Spleen (tissue), 11 donors: ENCODE measurements at regions not wholly inside any gene's neighbourhood (a gene's known extent, or its start where the extent isn't known, plus 50 kb on each side); places are given as distances from the start of the nearest gene placed in this dataset.

Experiments used
- DNase-seq: peaks from one replicate; pipeline ENCODE4 v3.0.0-alpha.2; 2020
- H3K27ac ChIP-seq, 8 donors: fragments of 200-600 bp; sonication (generic) in 7 of 8; 1 replicate in 4 of 8; 2 replicates in 4 of 8; pipeline versions ENCODE4 v1.5.0 to v1.8.0; 2016 to 2021; ENCODE audit warnings: inconsistent platforms in 4 of 8, mild to moderate bottlenecking in 4 of 8, moderate library complexity in 1 of 8
- H3K27me3 ChIP-seq, 7 donors: fragments of 200-600 bp; sonication (generic) in 6 of 7; replicated peaks in 1 of 7; 1 replicate in 4 of 7; 2 replicates in 3 of 7; pipeline versions ENCODE4 v1.5.0 to v1.8.0; 2016 to 2021; ENCODE audit warnings: inconsistent platforms in 3 of 7, mild to moderate bottlenecking in 1 of 7
- H3K36me3 ChIP-seq, 6 donors: fragments of 200-600 bp; sonication (generic) in 5 of 6; 1 replicate in 4 of 6; 2 replicates in 2 of 6; pipeline versions ENCODE4 v1.5.0 to v1.8.0; 2016 to 2021; ENCODE audit warnings: inconsistent platforms in 2 of 6
- H3K4me1 ChIP-seq, 6 donors: fragments of 200-600 bp; sonication (generic) in 5 of 6; 1 replicate in 3 of 6; 2 replicates in 3 of 6; pipeline versions ENCODE4 v1.5.0 to v1.8.0; 2016 to 2021; ENCODE audit warnings: inconsistent platforms in 3 of 6
- H3K4me3 ChIP-seq, 8 donors: fragments of 200-600 bp; sonication (generic) in 7 of 8; 1 replicate in 4 of 8; 2 replicates in 4 of 8; pipeline versions ENCODE4 v1.5.0 to v1.8.0; 2016 to 2021; ENCODE audit warnings: inconsistent platforms in 4 of 8, mild to moderate bottlenecking in 4 of 8, moderate library complexity in 2 of 8
- H3K9me3 ChIP-seq, 8 donors: fragments of 200-600 bp; sonication (generic) in 7 of 8; 1 replicate in 4 of 8; 2 replicates in 4 of 8; pipeline versions ENCODE4 v1.5.0 to v1.8.0; 2016 to 2021; ENCODE audit warnings: inconsistent platforms in 4 of 8
- POLR2A ChIP-seq, 3 donors: fragments of 450-650 bp; IDR thresholded peaks; one replicate each; pipeline ENCODE4 v1.5.1; 2017; ENCODE audit warnings: antibody characterized with exemption in 3 of 3, mild to moderate bottlenecking in 1 of 3
- POLR2AphosphoS5 ChIP-seq, 3 donors: sonication (generic); formaldehyde crosslinking; IDR thresholded peaks; one replicate each; pipeline ENCODE4 v1.5.1; 2017; ENCODE audit warnings: antibody characterized with exemption in 3 of 3
- WGBS, 5 donors: extraction: QIAGEN DNeasy Blood & Tissue Kit in 3 of 5; methylation state at CpG; one replicate each; pipeline versions ENCODE4 v1.1.5 to v1.1.7; 2013 to 2018; 5-methylcytosine and 5-hydroxymethylcytosine counted together
- intact Hi-C: fragments of 100-400 bp; cut with DNase I; formaldehyde crosslinking; loops from one replicate; pipeline ENCODE4 v1.15.0; 2023; ENCODE audit warnings: low total_unique reads
- TF ChIP-seq, protein P1 (sequence below), 11 experiments: fragments of 200-600 bp in 7 of 11; fragments of 450-650 bp in 4 of 11; sonication (generic) in 4 of 11; IDR thresholded peaks in 8 of 11; conservative IDR thresholded peaks in 3 of 11; 1 replicate in 7 of 11; 2 replicates in 4 of 11; pipeline versions ENCODE4 v1.4.0 to v1.8.0; 2016 to 2021; ENCODE audit warnings: antibody characterized with exemption in 11 of 11, inconsistent platforms in 4 of 11, mild to moderate bottlenecking in 1 of 11
- donor health status: healthy with polysubstance abuse.
- donor health status: DM: no; HTN: no; CAD: no; lungs with moderate emphysema.
- donor health status: DM: no; HTN: no; CAD: no.
- donor health status: Bipolar disorder and iron deficiency.
- donor health status: healthy.
- donor health status: DM: no; HTN: no; CAD: no.
- donor health status: DM: yes; HTN: yes; CAD: no.

DNA sequence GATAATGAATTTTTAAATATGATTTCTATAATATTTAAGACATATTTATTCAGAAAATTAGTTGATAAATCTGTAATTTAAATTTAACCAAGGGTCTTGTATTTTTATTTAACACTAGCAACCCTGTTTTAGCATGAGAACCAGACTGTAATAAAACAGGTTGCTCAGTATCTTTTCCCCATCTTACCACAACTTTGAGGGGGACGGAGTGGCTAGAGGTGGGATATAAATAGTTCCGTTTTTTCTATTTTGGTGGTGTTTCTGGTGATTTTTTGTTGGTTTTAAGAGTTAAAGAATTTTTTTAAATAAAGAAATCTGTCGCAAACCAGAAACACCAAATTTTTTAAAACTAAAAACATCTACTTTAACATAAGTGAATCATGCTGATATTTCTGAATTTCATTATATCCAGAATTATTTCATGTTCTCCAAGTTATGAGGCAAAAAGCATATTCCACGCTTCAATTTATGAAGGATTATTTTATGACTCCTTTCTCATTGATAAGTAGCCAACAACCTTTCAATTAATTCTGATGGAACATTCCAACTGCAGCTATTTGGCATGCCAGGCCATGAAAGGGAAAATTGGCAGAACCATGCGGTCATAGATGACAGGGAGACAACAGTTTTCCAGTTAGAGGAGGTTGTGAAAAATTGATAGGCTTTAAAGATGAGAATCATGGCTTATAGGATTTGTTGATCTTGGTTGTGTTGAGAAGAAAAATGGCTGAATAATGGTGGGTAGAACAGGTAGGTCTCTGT lies 151.9 kb upstream of the CARMIL1 start:
- 61 to 72% (median 63%) methylated on average over 5 of the region's 5 CpGs for WGBS, 5 donors
- Histone ChIP-seq H3K27me3 (no peaks in the 10 kb centered on the region), H3K4me3 (no peak overlapping the region), H3K4me1 (peaks cover 6 to 91% (median 33%) of the 10 kb centered on the region in 6 donors), H3K36me3 (peaks cover 0 to 84% (median 22%) of the 10 kb centered on the region in 6 donors), H3K27ac (peak overlapping the region in 4 of 8 donors; percentile 11 to 96 (median 42)), H3K9me3 (no peaks in the 10 kb centered on the region)
- TF ChIP-seq POLR2AphosphoS5 (IDR thresholded peaks at IDR 0.05) (no peak), POLR2A (IDR thresholded peaks at IDR 0.05) (no peak)
- TF ChIP-seq, protein P1, sequence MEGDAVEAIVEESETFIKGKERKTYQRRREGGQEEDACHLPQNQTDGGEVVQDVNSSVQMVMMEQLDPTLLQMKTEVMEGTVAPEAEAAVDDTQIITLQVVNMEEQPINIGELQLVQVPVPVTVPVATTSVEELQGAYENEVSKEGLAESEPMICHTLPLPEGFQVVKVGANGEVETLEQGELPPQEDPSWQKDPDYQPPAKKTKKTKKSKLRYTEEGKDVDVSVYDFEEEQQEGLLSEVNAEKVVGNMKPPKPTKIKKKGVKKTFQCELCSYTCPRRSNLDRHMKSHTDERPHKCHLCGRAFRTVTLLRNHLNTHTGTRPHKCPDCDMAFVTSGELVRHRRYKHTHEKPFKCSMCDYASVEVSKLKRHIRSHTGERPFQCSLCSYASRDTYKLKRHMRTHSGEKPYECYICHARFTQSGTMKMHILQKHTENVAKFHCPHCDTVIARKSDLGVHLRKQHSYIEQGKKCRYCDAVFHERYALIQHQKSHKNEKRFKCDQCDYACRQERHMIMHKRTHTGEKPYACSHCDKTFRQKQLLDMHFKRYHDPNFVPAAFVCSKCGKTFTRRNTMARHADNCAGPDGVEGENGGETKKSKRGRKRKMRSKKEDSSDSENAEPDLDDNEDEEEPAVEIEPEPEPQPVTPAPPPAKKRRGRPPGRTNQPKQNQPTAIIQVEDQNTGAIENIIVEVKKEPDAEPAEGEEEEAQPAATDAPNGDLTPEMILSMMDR (IDR thresholded peaks at IDR 0.05 in 8 of 11, conservative IDR thresholded peaks at IDR 0.05 in 3 of 11) = no peak
- intact Hi-C loops = no loop called here
- DNase-seq = no peak

DNA sequence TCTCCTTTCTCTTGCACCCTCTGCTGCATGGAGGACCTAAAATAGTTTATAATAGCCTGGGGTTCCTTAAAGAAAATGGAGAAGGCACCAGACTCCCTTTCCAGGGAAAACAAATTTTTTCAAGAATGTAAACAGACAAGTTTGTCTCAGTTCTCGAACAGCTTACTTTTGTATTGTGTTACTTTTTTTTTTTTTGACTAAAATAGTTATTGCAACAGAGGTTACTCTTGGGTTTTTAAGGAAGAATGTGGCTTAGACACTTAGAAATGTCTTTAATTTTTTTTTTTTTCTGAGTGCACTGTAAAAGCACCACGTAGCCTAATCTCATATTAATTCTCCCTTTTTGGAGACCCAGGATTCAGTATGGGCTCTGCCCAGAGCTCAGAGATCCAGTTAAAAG lies 148.7 kb upstream of the CARMIL1 start:
- peaks cover 0 to 29% (median 16%) of the 10 kb centered on the region in 8 donors for H3K9me3 ChIP-seq
- no peak for DNase-seq
- H3K4me1 ChIP-seq = peaks cover under 1 to 92% (median 25%) of the 10 kb centered on the region in 6 donors
- no peaks in the 10 kb centered on the region for H3K27me3 ChIP-seq
- WGBS, 5 donors = 35 to 52% (median 45%) methylated on average over 2 of the region's 2 CpGs
- peak overlapping the region in 1 of 8 donors; percentile 34 for H3K4me3 ChIP-seq
- peak overlapping the region in 7 of 8 donors; percentile 9 to 97 (median 52) for H3K27ac ChIP-seq
- H3K36me3 ChIP-seq = peaks cover 0 to 80% (median 18%) of the 10 kb centered on the region in 6 donors
- intact Hi-C loops = no loop called here
- TF ChIP-seq, protein P1 (IDR thresholded peaks at IDR 0.05 in 8 of 11, conservative IDR thresholded peaks at IDR 0.05 in 3 of 11) = no peak
- TF ChIP-seq POLR2A (IDR thresholded peaks at IDR 0.05) (no peak), POLR2AphosphoS5 (IDR thresholded peaks at IDR 0.05) (no peak)

DNA sequence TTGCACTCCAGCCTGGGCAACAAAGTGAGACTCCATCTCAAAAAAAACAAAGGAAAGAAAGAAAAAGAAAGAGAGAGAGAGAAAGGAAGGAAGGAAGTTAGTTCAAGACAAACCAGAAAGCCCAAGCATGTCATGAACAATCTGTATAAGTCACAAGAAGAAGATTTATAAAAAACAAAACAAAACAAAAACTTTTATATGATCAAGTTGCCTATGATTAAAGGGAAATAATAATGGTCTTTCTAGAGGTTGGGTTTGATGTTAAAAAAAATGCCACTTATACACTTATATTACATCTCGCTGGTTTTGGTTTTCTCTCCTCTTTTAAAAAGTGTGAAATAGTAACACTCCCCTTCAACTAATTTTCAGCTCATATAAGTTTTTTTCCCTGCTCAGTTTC lies 146.2 kb upstream of the CARMIL1 start:
- 76 to 88% (median 85%) methylated on average over 1 of the region's 1 CpG for WGBS, 5 donors
- Histone ChIP-seq H3K36me3 (peaks cover 0 to 65% (median 8%) of the 10 kb centered on the region in 6 donors), H3K4me3 (peak overlapping the region in 2 of 8 donors; percentile 5 to 70), H3K9me3 (peaks cover 0 to 29% (median 16%) of the 10 kb centered on the region in 8 donors), H3K4me1 (peaks cover 10 to 98% (median 43%) of the 10 kb centered on the region in 6 donors), H3K27me3 (no peaks in the 10 kb centered on the region), H3K27ac (peak overlapping the region in 7 of 8 donors; percentile 23 to 97 (median 92))
- TF ChIP-seq, protein P1 (IDR thresholded peaks at IDR 0.05 in 8 of 11, conservative IDR thresholded peaks at IDR 0.05 in 3 of 11) = no peak
- no peak for TF ChIP-seq POLR2AphosphoS5 (IDR thresholded peaks at IDR 0.05)
- TF ChIP-seq POLR2A (IDR thresholded peaks at IDR 0.05) = no peak
- intact Hi-C loops = no loop called here
- no peak for DNase-seq

DNA sequence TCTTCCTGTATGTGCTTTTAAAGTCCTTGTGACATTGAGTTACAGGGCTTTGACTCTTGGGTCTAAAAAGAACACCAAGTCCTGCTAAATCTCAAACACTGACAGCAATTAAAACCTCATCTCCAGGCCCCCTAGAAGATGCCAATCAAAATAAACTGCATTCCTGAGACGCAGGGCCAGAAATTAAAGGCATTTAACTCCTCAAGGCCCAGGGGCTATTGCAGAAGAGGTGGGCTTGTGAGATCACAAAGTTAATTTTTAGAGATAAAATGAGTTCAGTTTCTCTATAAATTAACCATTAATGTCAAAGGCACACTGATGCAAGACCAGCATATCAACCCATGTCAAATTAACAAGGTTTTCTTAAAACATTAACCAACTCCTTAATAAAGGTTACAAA lies 145.6 kb upstream of the CARMIL1 start:
- Histone ChIP-seq H3K27ac (peak overlapping the region in 7 of 8 donors; percentile 47 to 98 (median 96)), H3K4me1 (peaks cover 10 to 95% (median 43%) of the 10 kb centered on the region in 6 donors), H3K27me3 (no peaks in the 10 kb centered on the region), H3K9me3 (peaks cover 0 to 29% (median 16%) of the 10 kb centered on the region in 8 donors), H3K4me3 (peak overlapping the region in 3 of 8 donors; percentile 4 to 70 (median 4)), H3K36me3 (peaks cover 0 to 59% (median 8%) of the 10 kb centered on the region in 6 donors)
- no peak for DNase-seq
- 76 to 88% (median 80%) methylated on average over 1 of the region's 1 CpG for WGBS, 5 donors
- TF ChIP-seq POLR2AphosphoS5 (IDR thresholded peaks at IDR 0.05) = peak in 1 of 3 donors; percentile 44
- TF ChIP-seq, protein P1 (IDR thresholded peaks at IDR 0.05 in 8 of 11, conservative IDR thresholded peaks at IDR 0.05 in 3 of 11) = no peak
- intact Hi-C loops = no loop called here
